ENCODE measurements at regions not wholly inside any gene's neighbourhood (a gene's known extent, or its start where the extent isn't known, plus 50 kb on each side); places are given as distances from the start of the nearest gene placed in this dataset.

DNA sequence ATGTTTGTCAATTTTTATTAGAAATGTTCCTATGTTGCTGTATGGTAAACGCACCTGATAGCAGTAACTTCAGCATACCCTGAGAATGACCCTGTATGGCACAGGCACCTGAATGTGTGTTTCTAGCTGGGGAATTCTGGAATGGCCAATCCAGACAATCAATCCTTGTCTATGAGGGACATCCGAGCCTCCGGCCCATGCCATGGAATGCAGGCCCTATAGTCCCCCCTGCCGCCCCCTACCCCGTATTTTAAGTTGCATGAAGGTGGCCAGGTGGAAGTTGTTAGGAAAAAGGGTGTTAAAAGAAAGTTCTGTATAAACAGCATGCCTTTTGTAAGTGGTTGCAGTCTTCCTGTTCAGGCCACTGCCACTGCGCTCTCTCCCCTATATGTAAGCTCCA is 595.9 kb downstream of the DSC3 start:
- H3K4me3 ChIP-seq (replicated peaks in 1 of 3; ENCODE audit: insufficient read depth in 1 of 3, low read depth in 2 of 3, low read length in 3 of 3) = no peak overlapping the region
- no peak for ATAC-seq
- intact Hi-C loops (cut with micrococcal nuclease; ENCODE audit: unreplicated experiment) = no loop called here
- H3K9me3 ChIP-seq (ENCODE audit: low read length) = no peaks in the 10 kb centered on the region
- in situ Hi-C loops (cut with HindIII; ENCODE audit: extremely low pct_ligation_motif_present, low pct_unique_long_range_greater_than_20kb) = no loop called here
- no TSS peak for BruUV-seq (replicated peaks)
- DNase-seq (ENCODE audit: low spot score) = no peak
- no peaks in the 10 kb centered on the region for H4K20me1 ChIP-seq (ENCODE audit: insufficient read depth, low read length)
- H3K4me2 ChIP-seq (ENCODE audit: low read depth, low read length) = no peak overlapping the region
- no peak for FAIRE-seq
- no peak for TF ChIP-seq ZSCAN5A (CRISPR knock-in tag; IDR thresholded peaks at IDR 0.05; ENCODE audit: borderline replicate concordance)
- no peak for TF ChIP-seq SIX1 (CRISPR knock-in tag; IDR thresholded peaks at IDR 0.05; ENCODE audit: borderline replicate concordance)
- TF ChIP-seq YEATS2 (CRISPR knock-in tag; IDR thresholded peaks at IDR 0.05; ENCODE audit: borderline replicate concordance) = no peak
- no peak for TF ChIP-seq ARNTL (CRISPR knock-in tag; IDR thresholded peaks at IDR 0.05)
- TF ChIP-seq KLF13 (CRISPR knock-in tag; IDR thresholded peaks at IDR 0.05) = no peak
- no peak for TF ChIP-seq FOXA1 (IDR thresholded peaks at IDR 0.05)
- TF ChIP-seq FOXA1 (CRISPR knock-in tag; IDR thresholded peaks at IDR 0.05) = no peak
- no peak for TF ChIP-seq ZNF451 (CRISPR knock-in tag; IDR thresholded peaks at IDR 0.05)
- TF ChIP-seq SOX6 (IDR thresholded peaks at IDR 0.05) = no peak
- no peak for TF ChIP-seq SOX6 (CRISPR knock-in tag; IDR thresholded peaks at IDR 0.05)
- TF ChIP-seq MEIS1 (CRISPR knock-in tag; IDR thresholded peaks at IDR 0.05; ENCODE audit: borderline replicate concordance) = no peak
- no peak for TF ChIP-seq GATAD1 (CRISPR knock-in tag; IDR thresholded peaks at IDR 0.05)
- TF ChIP-seq MLLT10 (CRISPR knock-in tag; IDR thresholded peaks at IDR 0.05) = no peak
- TF ChIP-seq ZNF251 (CRISPR knock-in tag; IDR thresholded peaks at IDR 0.05) = no peak
- TF ChIP-seq STAT5B (CRISPR knock-in tag; IDR thresholded peaks at IDR 0.05) = no peak
- no peak for TF ChIP-seq RXRB (CRISPR knock-in tag; IDR thresholded peaks at IDR 0.05; ENCODE audit: borderline replicate concordance)
- H3K79me2 ChIP-seq (ENCODE audit: insufficient read depth, low read length) = no peaks in the 10 kb centered on the region
- no peak overlapping the region for H3K9ac ChIP-seq (ENCODE audit: insufficient read depth, low read depth, low read length)
- no peak overlapping the region for H2AFZ ChIP-seq (ENCODE audit: low read length)
- no peak overlapping the region for H3K27ac ChIP-seq (ENCODE audit: extremely low read length, insufficient read depth, low read length)
- no peaks in the 10 kb centered on the region for H3K4me1 ChIP-seq (ENCODE audit: insufficient read depth, low read length)
- ChIA-PET POLR2A (no interaction called here), CTCF (ENCODE audit: low intra/inter-chr PET ratio, low total read pairs) (no interaction called here)
- no peaks in the 10 kb centered on the region for H3K36me3 ChIP-seq (replicated peaks in 1 of 2; ENCODE audit: control insufficient read depth in 1 of 2, insufficient read depth in 2 of 2, low read length in 2 of 2)
- H3K27me3 ChIP-seq (ENCODE audit: control insufficient read depth in 1 of 2, insufficient read depth in 2 of 2, low read length in 2 of 2) = no peaks in the 10 kb centered on the region
- WGBS (ENCODE audit: low lambda C conversion rate) = 9% methylated on average over 5 of the region's 6 CpGs
